Skeletal muscle satellite cell (primary cell): ENCODE measurements at regions not wholly inside any gene's neighbourhood (a gene's known extent, or its start where the extent isn't known, plus 50 kb on each side); places are given as distances from the start of the nearest gene placed in this dataset.
A peak's percentile ranks its signal among the peaks of the same experiment; 100 is the strongest.

Experiments used
- H3K27me3 ChIP-seq: 2 replicates; pipeline ENCODE4 v1.7.0; 2013; ENCODE audit warnings: low read length; ENCODE audit not compliant: control insufficient read depth, insufficient read depth
- H3K36me3 ChIP-seq: 2 replicates; pipeline ENCODE4 v1.7.0; 2013; ENCODE audit warnings: mild to moderate bottlenecking, control low read depth, low read length; ENCODE audit not compliant: insufficient read depth
- H3K4me1 ChIP-seq: 2 replicates; pipeline ENCODE4 v1.7.0; 2013; ENCODE audit warnings: low read length; ENCODE audit not compliant: control insufficient read depth, insufficient read depth
- H3K4me2 ChIP-seq: 2 replicates; pipeline ENCODE4 v1.7.0; 2013; ENCODE audit warnings: mild to moderate bottlenecking, low read length
- H3K4me3 ChIP-seq: 2 replicates; pipeline ENCODE4 v1.7.0; 2013; ENCODE audit warnings: low read length
- H3K9ac ChIP-seq: 2 replicates; pipeline ENCODE4 v1.7.0; 2013; ENCODE audit warnings: mild to moderate bottlenecking, low read depth, low read length, moderate library complexity
- H3K9me3 ChIP-seq: replicated peaks from 2 replicates; pipeline ENCODE4 v1.7.0; 2013; ENCODE audit warnings: mild to moderate bottlenecking, control low read depth, low read length

- Histone ChIP-seq H3K9ac (peak overlapping the region; percentile 44), H3K27me3 (no peaks in the 10 kb centered on the region), H3K4me3 (peak overlapping the region; percentile 15), H3K36me3 (no peaks in the 10 kb centered on the region), H3K4me1 (peaks cover 26% of the 10 kb centered on the region), H3K9me3 (no peaks in the 10 kb centered on the region), H3K4me2 (peak overlapping the region; percentile 47)
Measured at GRCh38 chr20:11216451-11217314, 542.9 kb upstream of the JAG1 start.

GRCh38 chr20:11217326-11218172 lies 543.8 kb upstream of the JAG1 start:
- peaks cover 26% of the 10 kb centered on the region for H3K4me1 ChIP-seq
- H3K27me3 ChIP-seq: no peaks in the 10 kb centered on the region
- no peak overlapping the region for H3K4me3 ChIP-seq
- H3K36me3 ChIP-seq: no peaks in the 10 kb centered on the region
- H3K9me3 ChIP-seq: no peaks in the 10 kb centered on the region
- no peak overlapping the region for H3K4me2 ChIP-seq
- peak overlapping the region; percentile 44 for H3K9ac ChIP-seq

- Histone ChIP-seq H3K4me3 (no peak overlapping the region), H3K4me2 (no peak overlapping the region), H3K4me1 (peaks cover 26% of the 10 kb centered on the region), H3K36me3 (no peaks in the 10 kb centered on the region), H3K9ac (peak overlapping the region; percentile 20), H3K9me3 (no peaks in the 10 kb centered on the region), H3K27me3 (no peaks in the 10 kb centered on the region)
Measured at GRCh38 chr20:11218173-11218680, 544.4 kb upstream of the JAG1 start.

- Histone ChIP-seq H3K4me2 (no peak overlapping the region), H3K27me3 (no peaks in the 10 kb centered on the region), H3K4me3 (no peak overlapping the region), H3K9me3 (no peaks in the 10 kb centered on the region), H3K36me3 (no peaks in the 10 kb centered on the region), H3K4me1 (peaks cover 26% of the 10 kb centered on the region), H3K9ac (no peak overlapping the region)
Measured at GRCh38 chr20:11219192-11219591, 545.4 kb upstream of the JAG1 start.

- Histone ChIP-seq H3K4me3 (no peak overlapping the region), H3K4me1 (peaks cover 24% of the 10 kb centered on the region), H3K36me3 (no peaks in the 10 kb centered on the region)
Measured at GRCh38 chr20:11221046-11221445, 547.2 kb upstream of the JAG1 start.

GRCh38 chr20:11222243-11222642 lies 548.4 kb upstream of the JAG1 start:
- Histone ChIP-seq H3K27me3 (no peaks in the 10 kb centered on the region), H3K9me3 (no peaks in the 10 kb centered on the region), H3K9ac (no peak overlapping the region), H3K4me1 (peaks cover 12% of the 10 kb centered on the region), H3K4me2 (no peak overlapping the region), H3K36me3 (no peaks in the 10 kb centered on the region), H3K4me3 (no peak overlapping the region)

More at GRCh38 chr20:11221046-11221445, 547.2 kb upstream of the JAG1 start:
- Histone ChIP-seq H3K9me3 (no peaks in the 10 kb centered on the region), H3K4me2 (no peak overlapping the region), H3K9ac (no peak overlapping the region), H3K27me3 (no peaks in the 10 kb centered on the region)

GRCh38 chr20:11227602-11228001 lies 553.8 kb upstream of the JAG1 start:
- Histone ChIP-seq H3K36me3 (no peaks in the 10 kb centered on the region), H3K9ac (no peak overlapping the region), H3K9me3 (no peaks in the 10 kb centered on the region), H3K4me2 (no peak overlapping the region), H3K27me3 (no peaks in the 10 kb centered on the region), H3K4me3 (no peak overlapping the region), H3K4me1 (peaks cover 19% of the 10 kb centered on the region)

- H3K4me1 ChIP-seq: peaks cover 24% of the 10 kb centered on the region
- H3K4me3 ChIP-seq: no peak overlapping the region
- H3K9ac ChIP-seq: peak overlapping the region; percentile 59
Measured at GRCh38 chr20:11229772-11230171, 556.0 kb upstream of the JAG1 start.

GRCh38 chr20:11230999-11231398 lies 557.2 kb upstream of the JAG1 start:
- Histone ChIP-seq H3K4me3 (no peak overlapping the region), H3K27me3 (no peaks in the 10 kb centered on the region), H3K36me3 (no peaks in the 10 kb centered on the region), H3K4me1 (peaks cover 34% of the 10 kb centered on the region), H3K9me3 (no peaks in the 10 kb centered on the region), H3K4me2 (no peak overlapping the region), H3K9ac (no peak overlapping the region)

More at GRCh38 chr20:11229772-11230171, 556.0 kb upstream of the JAG1 start:
- Histone ChIP-seq H3K36me3 (no peaks in the 10 kb centered on the region), H3K4me2 (peak overlapping the region; percentile 77), H3K9me3 (no peaks in the 10 kb centered on the region), H3K27me3 (no peaks in the 10 kb centered on the region)

GRCh38 chr20:11231742-11232648 lies 558.2 kb upstream of the JAG1 start:
- no peak overlapping the region for H3K4me2 ChIP-seq
- no peaks in the 10 kb centered on the region for H3K27me3 ChIP-seq
- H3K4me3 ChIP-seq: no peak overlapping the region
- no peaks in the 10 kb centered on the region for H3K9me3 ChIP-seq
- no peaks in the 10 kb centered on the region for H3K36me3 ChIP-seq
- H3K9ac ChIP-seq: no peak overlapping the region
- peaks cover 34% of the 10 kb centered on the region for H3K4me1 ChIP-seq

GRCh38 chr20:11232896-11233295 lies 559.1 kb upstream of the JAG1 start:
- Histone ChIP-seq H3K27me3 (no peaks in the 10 kb centered on the region), H3K9ac (no peak overlapping the region), H3K4me2 (no peak overlapping the region), H3K4me1 (peaks cover 34% of the 10 kb centered on the region), H3K4me3 (no peak overlapping the region), H3K9me3 (no peaks in the 10 kb centered on the region), H3K36me3 (no peaks in the 10 kb centered on the region)
